ENCODE measurements at regions not wholly inside any gene's neighbourhood (a gene's known extent, or its start where the extent isn't known, plus 50 kb on each side); places are given as distances from the start of the nearest gene placed in this dataset.

DNA sequence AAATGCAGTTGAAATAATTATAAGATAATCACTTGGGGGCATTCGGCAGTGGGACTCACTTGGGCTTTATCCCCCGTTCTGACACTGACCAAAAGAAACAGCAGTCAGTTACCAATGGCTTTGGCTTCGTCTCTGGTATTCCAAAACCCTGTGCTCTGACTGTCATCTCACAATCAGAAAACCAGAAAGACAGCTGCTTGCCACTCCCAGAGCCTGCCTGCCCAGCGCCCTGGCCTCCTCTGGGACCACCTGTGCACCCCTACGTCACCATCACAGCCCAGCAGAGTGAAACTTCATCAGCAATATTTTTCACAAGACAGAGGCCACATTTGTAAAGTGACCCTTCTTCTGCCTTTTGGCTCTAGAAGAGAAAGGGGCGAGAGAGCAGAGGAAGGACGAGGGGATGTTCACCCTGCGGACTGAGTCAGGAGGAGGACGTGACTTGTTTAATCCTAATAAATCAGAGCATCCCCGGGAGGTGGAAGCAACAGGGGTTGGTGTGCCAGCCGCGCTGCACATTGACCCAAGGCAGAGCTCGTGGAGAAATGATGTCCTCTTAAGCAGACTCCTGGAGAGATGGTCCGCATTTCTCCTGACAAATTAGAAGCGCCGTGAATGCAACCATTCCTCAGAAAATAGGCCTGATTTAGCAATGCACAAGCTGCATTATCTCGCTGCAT is 397.8 kb upstream of the ZNF507 start:
- Histone ChIP-seq H3K27ac (no peak overlapping the region), H3K27me3 (no peaks in the 10 kb centered on the region), H3K4me3 (no peak overlapping the region), H3K9me3 (no peaks in the 10 kb centered on the region), H3K36me3 (no peaks in the 10 kb centered on the region), H3K4me1 (no peaks in the 10 kb centered on the region)
- no peak for ATAC-seq
- intact Hi-C loops (cut with DNase I): no loop called here
- DNase-seq: no peak
- TF ChIP-seq, protein P1, sequence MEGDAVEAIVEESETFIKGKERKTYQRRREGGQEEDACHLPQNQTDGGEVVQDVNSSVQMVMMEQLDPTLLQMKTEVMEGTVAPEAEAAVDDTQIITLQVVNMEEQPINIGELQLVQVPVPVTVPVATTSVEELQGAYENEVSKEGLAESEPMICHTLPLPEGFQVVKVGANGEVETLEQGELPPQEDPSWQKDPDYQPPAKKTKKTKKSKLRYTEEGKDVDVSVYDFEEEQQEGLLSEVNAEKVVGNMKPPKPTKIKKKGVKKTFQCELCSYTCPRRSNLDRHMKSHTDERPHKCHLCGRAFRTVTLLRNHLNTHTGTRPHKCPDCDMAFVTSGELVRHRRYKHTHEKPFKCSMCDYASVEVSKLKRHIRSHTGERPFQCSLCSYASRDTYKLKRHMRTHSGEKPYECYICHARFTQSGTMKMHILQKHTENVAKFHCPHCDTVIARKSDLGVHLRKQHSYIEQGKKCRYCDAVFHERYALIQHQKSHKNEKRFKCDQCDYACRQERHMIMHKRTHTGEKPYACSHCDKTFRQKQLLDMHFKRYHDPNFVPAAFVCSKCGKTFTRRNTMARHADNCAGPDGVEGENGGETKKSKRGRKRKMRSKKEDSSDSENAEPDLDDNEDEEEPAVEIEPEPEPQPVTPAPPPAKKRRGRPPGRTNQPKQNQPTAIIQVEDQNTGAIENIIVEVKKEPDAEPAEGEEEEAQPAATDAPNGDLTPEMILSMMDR (IDR thresholded peaks at IDR 0.05): no peak

DNA sequence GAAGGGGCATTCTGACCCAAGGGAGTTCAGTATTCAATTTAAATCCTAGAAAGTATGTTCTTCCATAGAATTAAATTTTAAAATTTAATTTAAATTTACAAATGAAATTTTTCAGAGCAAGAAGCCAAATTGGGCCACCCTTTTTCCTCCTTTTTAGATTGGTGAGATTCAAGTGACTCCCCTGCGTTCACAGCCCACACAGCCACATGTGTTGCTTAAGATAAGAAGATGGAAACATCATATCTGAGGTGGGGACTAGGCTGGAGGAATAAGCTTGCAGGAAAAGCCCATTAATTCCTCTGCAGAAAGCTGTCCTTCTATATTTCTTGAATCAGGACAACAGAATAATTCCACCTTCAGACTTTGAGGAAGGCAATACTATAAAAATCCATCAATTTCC is 392.7 kb upstream of the ZNF507 start:
- H3K27ac ChIP-seq: no peak overlapping the region
- H3K27me3 ChIP-seq: no peaks in the 10 kb centered on the region
- H3K9me3 ChIP-seq: no peaks in the 10 kb centered on the region
- no peak overlapping the region for H3K4me3 ChIP-seq
- no peak for ATAC-seq
- DNase-seq: no peak
- no peaks in the 10 kb centered on the region for H3K4me1 ChIP-seq
- H3K36me3 ChIP-seq: no peaks in the 10 kb centered on the region
- intact Hi-C loops (cut with DNase I): no loop called here
- TF ChIP-seq, protein P1 (IDR thresholded peaks at IDR 0.05): no peak

DNA sequence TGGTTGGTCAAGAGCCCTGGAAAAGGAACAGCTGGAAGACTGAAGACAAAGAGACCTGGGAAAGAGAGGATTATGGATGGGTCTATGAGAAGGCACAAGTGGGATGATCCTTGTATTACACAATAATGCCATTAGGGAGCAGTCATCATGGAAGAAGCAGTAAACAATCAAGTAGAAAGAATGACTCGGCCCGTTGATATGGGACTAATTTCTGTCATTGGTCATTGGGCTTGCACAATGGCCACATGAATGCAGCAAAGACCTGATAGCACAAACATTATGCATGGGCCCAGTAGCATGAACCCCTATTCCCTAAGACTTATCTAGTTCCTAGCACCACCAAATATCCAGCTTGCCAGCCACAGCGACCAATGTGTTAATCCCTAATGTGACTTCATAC is 390.3 kb upstream of the ZNF507 start:
- H3K36me3 ChIP-seq: no peaks in the 10 kb centered on the region
- H3K27me3 ChIP-seq: no peaks in the 10 kb centered on the region
- DNase-seq (no peak), ATAC-seq (no peak)
- H3K4me3 ChIP-seq: no peak overlapping the region
- intact Hi-C loops (cut with DNase I): no loop called here
- no peaks in the 10 kb centered on the region for H3K9me3 ChIP-seq
- TF ChIP-seq, protein P1 (IDR thresholded peaks at IDR 0.05): no peak
- no peaks in the 10 kb centered on the region for H3K4me1 ChIP-seq
- H3K27ac ChIP-seq: no peak overlapping the region

DNA sequence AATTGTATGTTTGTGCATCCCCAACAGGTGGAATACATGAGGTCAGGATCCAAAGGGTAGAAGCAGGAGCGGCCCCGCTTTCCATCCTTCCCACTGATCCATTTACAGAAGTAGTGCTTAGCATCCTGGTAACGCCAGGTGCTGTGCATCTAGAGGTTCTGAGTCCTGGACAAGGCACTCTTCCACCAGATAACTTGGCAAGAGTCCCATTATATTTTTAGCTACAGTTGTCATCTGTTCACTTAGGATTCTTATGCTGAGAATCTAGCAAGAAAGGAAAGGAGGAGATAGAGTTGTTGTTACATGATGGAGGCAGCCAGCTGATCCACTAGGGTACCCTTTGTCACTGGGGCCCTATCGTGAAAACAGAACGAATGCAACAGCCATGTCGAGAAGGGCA is 389.5 kb upstream of the ZNF507 start:
- TF ChIP-seq, protein P1 (IDR thresholded peaks at IDR 0.05): no peak
- H3K27me3 ChIP-seq: no peaks in the 10 kb centered on the region
- no peaks in the 10 kb centered on the region for H3K4me1 ChIP-seq
- no peak overlapping the region for H3K27ac ChIP-seq
- ATAC-seq (no peak), DNase-seq (no peak)
- no peaks in the 10 kb centered on the region for H3K9me3 ChIP-seq
- intact Hi-C loops (cut with DNase I): no loop called here
- H3K36me3 ChIP-seq: no peaks in the 10 kb centered on the region
- no peak overlapping the region for H3K4me3 ChIP-seq

DNA sequence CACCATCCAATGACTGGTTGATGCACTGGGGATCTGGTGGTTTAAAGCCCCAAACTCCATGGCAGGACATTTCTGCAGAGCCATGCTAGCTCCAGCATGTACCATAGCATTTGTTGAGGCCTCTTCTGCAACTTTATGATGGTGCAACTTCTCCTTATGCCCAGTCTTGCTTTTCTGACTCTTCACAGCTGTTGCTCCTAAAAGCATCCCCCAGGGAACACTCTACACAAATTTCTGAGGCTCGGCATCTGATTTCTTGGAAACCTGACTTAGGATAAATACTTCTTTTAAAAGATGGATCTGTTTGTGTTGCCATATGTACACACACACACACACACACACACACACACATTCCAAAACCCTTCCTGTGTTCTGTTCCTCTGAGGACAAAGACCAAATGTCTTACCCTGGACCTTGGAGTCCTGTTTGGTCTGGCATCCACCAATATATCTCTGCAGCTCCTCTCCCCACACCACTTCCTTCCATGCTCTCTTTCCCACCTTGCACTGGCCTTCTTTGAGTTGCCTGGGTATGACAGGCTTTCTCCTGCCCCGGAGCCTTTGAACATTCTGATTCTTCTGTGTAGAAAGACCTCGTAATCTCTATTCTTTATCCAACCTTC is 388.5 kb upstream of the ZNF507 start:
- Histone ChIP-seq H3K36me3 (no peaks in the 10 kb centered on the region), H3K4me1 (no peaks in the 10 kb centered on the region), H3K4me3 (no peak overlapping the region), H3K9me3 (no peaks in the 10 kb centered on the region), H3K27ac (no peak overlapping the region), H3K27me3 (no peaks in the 10 kb centered on the region)
- DNase-seq (no peak), ATAC-seq (no peak)
- intact Hi-C loops (cut with DNase I): no loop called here
- TF ChIP-seq, protein P1 (IDR thresholded peaks at IDR 0.05): no peak
